Dermis blood vessel endothelial cell (primary cell): ENCODE measurements at regions not wholly inside any gene's neighbourhood (a gene's known extent, or its start where the extent isn't known, plus 50 kb on each side); places are given as distances from the start of the nearest gene placed in this dataset.
"Not testable (repeated sequence)": the region's sequence is repeated elsewhere in the genome, so short reads cannot be mapped to it uniquely, and the experiment has no call there.

Experiments used
- DNase-seq: peaks from one replicate; pipeline ENCODE4 v3.0.0; 2010

DNA sequence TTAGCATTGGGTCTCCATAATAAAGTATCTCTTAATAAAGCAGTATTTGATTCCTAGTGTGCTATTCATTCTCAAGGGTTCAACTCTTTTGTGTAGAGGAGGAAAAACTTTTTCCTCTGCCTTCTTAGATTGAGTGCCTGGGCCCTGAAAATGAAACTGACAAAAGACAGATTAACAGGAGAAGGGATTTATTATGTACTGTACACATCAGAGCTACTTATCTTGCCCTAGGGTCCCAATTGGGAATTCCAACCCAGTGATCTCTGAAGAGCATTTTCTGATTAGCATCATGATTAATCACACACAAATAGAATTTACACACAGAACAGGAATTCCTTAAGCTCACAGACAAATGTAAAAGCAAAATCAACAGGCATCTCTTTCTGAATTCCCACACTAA is 128.9 kb downstream of the CD164 start:
- DNase-seq: no peak

DNA sequence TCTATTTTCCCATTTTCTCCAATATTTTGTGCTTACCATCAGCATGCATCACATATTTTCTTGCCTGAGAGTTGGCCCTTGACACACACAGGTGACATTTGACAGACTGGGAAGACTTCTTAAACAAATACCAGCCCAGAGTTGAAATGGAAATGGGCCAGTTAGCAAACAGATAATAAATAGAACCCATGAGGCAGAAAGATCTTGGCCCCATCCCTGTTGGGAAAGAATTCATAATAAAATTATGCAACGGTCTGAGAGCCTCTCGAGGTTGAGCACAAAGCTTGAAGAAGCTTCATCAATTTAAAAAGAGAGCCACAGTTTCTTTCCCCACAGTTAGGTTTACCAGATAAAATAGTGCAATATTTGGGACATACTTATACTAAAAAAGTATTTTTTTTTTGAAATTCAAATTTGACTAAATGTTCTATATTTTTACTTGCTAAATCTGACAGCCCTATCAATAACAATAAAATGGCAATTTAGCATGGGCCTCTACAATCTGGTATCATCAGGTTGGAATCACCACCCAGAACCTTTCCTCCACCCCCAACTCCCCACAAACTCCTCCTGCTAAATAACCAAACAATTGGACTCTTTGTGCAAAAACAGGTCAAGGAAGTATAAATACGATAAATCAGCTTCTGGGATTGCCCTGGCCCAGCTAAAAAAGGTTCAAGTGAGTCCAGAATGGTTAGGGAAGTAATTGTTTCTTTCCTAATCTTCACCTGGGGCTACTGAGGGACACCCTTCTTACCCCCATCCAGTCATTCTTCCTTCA is 129.8 kb downstream of the CD164 start:
- no peak for DNase-seq

DNA sequence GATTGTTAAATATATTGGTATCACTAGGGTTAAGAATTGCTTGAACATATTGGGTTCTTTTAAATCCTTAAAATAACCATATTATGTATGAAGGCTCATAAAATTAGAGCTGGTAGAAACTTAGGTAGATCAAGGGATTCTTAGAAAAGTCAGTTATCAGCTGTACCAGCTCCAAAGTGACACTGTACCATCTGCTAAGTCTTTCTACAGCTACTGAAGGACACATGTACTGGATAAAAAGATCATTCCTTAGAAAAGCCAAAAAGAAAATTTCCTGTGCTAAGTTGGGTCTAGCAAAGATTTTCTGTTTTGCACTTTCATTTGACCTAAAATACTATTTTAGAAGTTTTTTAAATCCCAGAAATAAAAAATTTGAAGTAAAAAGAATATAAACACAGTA is 130.4 kb downstream of the CD164 start:
- DNase-seq: no peak

DNA sequence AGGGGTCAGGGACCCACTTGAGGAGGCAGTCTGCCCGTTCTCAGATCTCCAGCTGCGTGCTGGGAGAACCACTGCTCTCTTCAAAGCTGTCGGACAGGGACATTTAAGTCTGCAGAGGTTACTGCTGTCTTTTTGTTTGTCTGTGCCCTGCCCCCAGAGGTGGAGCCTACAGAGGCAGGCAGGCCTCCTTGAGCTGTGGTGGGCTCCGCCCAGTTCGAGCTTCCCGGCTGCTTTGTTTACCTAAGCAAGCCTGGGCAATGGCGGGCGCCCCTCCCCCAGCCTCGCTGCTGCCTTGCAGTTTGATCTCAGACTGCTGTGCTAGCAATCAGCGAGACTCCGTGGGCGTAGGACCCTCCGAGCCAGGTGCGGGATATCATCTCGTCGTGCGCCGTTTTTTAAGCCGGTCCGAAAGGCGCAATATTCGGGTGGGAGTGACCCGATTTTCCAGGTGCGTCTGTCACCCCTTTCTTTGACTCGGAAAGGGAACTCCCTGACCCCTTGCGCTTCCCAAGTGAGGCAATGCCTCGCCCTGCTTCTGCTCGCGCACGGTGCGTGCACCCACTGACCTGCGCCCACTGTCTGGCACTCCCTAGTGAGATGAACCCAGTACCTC is 131.6 kb downstream of the CD164 start:
- DNase-seq: not testable (repeated sequence)

DNA sequence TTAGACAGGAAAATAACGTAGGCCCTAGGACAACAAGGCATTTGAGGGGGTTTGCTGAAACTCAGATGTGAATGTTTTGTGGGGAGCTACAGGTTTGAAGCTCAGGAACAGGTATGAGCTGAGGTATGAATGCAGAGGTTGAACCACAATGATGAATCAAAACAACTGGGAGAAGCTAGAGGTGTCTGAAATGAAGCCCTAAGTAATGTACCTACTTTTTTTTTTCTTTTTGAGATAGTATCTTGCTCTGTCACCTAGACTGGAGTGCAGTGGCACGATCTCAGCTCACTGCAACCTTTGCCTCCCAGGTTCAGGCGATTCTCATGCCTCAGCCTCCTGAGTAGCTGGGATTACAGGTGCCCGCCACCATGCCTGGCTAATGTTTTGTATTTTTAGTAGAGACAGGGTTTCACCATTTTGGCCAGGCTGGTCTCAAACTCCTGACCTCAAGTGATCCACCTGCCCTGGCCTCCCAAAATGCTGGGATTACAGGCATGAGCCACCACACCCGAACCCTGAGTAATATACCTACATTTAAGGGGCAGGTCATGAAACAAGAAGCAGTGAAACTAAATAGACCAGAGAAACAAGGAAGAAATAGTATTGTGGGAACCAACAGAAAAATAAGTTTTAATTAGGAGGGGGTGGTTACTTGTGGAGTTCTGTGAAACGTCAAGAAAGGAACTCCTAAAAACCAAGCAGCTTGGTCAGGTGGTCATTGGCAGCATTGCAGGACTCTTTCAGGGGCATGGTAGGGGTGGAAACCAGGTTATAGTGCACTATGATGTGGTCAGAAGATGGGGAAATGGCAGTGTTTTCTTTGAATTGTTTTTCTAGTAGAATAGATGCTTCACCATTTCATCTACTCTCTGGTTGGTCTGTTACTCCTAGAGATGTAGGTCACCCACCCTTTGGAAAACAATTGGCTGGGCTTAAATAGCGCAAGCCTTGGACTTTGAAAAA is 138.1 kb downstream of the CD164 start:
- no peak for DNase-seq

DNA sequence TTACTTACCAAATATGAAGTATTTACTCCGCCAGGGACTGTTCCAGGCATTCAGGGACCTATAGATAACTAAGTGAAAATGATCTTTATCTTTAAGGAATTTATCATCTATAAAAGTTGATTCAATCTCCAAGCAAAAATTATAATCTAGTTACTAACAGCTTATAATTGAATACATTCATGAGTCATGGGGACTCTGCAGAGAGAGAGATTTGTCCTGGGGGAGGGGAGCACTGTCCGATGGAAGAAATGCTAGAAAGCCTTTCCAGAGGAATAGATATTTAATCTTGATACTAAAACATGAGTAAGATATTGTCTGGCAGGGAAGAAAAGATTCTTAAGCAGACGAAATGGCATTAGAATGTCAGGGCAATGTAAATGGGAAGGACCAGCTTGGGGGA is 139.3 kb downstream of the CD164 start:
- no peak for DNase-seq

DNA sequence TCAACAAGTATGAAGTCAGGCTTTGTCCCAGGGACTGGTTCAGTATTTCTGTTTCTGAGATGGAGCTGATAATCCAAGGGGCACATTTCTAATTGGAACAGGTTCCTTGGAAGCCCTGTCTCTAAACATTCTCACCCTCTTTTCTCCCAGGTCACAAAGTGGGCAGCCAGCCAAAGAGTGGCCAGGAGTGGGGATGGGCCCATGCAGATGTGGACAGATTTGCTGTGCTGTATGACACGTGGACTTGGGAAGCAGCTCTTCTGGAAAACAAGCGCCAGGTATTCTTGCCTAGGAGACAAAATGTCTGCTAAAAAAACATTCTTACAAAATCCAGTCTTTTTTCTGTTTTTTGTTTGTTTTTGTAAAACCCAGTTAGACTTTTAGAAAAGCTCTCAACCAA is 140.2 kb downstream of the CD164 start:
- DNase-seq: no peak

DNA sequence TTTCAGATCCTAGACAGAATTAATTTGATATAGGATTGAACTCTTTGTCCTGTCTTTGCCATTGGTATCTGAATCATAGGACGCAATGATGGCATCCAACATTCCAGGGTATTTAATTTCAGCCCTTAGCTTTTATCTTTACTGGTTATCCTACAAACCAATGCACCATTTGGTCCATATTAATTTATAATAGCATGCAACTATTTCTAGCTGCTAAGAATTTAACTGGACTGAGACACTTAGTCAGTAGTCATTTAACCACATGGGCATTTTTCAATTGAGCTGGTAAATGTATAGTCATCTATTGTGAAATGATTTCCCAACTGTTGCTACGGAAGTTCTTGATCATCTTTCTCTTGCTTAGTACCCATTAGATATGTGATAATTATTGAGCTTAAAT is 141.1 kb downstream of the CD164 start:
- no peak for DNase-seq

DNA sequence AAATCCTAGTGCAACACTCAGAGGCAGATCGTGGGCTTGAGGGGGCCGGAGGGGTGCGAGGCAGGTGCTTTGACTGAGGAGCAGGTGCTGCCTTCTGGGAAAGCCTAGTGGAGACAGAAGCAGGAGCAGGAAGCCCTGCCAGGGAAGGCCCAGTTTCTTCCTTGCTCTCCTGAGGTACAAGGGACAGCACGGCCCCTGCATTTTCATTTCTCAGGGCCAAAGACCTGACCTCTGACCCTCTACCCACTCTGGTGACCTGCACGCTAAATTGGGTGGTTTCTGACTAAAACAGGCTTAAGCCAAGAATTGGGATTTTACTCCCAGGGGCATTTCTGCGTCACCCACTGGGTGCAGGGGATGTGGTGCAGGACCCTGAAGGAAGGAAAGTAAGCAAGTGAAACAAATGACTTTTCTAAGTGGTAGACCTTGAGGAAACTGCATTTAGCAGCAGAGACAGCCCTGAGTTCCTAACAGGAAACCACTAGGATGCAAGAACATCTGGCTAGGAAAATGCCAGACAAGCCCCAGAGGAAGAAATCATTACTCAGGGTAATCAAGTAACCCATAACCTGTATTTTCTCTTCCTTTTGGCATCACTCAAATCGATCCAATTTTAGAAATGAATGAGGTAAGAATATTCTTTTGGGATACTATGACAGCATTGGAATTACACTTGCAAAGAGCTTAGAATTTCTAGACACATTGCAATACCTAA is 141.7 kb downstream of the CD164 start:
- DNase-seq: peak; percentile 21

DNA sequence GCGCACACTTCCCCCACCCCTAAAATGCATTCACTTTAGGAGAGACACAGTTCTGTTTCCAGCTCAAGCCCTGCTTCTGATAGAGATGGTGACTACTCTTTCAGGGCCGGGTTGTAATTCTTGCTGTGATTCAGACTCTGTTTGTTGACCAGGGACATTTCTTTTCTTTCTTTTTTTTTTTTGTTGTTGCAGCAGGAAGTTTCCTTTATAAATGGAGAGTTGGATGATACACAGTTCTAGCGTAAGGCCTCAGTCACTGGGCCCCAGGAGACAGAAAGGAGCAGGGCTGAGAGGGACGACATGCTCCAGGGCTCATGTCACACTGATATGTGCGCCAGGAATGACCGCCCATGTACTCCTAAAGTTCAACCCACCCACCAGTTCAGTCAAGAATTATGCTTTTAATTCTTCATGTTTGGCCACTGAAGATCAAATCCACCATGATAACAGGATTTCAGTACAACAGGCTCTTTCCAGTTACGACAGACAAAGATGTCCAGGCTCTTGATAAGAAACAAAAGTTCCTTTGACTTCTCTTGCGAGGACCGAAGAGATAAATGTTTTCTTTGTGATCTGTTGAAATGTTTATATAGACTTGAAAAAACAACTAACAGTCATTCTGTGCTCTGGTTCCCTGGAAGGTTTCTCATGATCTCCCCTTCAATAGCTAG is 142.5 kb downstream of the CD164 start:
- no peak for DNase-seq

DNA sequence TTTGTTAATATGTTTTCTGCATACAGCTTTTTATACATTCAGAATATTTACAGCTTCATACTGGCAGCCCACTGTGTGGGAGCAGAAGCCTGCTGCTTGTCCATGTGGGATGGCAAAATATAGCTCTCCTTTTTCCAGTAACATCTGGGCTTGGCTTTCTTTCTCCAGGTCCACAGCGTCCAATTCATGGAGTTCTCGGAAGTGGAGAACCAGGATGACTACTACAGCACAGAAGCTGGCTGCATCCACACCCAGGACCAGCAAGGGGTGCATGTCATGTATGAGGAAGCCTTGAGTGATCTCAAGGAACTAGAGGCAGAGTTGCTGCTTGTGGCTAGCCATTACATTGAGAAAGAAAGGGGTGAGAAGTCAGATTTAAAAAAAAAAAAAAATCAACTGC is 143.1 kb downstream of the CD164 start:
- DNase-seq: no peak

DNA sequence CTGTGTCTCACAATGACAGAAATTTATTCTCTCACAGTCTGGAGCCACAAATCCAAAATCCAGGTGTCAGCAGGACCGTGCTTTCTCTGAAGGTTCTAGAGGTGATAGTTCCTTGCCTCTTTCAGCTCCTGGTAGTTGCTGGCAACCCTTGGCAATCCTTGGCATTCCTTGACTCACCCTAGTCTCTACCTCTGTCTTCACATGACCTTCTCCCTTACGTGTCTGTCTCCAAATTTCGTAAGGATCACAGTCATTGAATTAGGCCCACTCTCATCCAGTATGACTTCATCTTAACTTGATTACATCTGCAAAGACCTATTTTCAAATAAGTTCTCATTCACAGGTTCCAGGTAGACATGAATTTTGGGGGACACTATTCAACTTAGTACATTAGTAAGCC is 143.1 kb downstream of the CEP57L1 start:
- DNase-seq: no peak

DNA sequence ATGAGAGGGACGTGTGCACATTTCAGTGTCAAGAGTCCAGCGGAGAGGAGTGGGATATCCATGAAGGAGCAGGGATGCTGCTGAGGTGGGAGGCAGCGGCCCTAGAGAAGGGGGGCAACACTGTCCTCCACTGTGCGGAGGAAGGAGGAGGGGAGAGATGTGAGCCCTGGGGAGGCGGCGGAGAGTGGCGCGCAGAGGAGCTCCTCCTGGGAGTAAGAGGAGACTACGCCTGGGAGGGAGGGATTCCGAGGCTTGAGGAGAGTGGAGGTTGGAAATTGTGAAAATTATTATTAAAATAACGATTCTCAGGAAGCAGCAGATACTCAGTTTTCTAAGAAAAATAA is 142.7 kb downstream of the CEP57L1 start:
- DNase-seq: no peak

DNA sequence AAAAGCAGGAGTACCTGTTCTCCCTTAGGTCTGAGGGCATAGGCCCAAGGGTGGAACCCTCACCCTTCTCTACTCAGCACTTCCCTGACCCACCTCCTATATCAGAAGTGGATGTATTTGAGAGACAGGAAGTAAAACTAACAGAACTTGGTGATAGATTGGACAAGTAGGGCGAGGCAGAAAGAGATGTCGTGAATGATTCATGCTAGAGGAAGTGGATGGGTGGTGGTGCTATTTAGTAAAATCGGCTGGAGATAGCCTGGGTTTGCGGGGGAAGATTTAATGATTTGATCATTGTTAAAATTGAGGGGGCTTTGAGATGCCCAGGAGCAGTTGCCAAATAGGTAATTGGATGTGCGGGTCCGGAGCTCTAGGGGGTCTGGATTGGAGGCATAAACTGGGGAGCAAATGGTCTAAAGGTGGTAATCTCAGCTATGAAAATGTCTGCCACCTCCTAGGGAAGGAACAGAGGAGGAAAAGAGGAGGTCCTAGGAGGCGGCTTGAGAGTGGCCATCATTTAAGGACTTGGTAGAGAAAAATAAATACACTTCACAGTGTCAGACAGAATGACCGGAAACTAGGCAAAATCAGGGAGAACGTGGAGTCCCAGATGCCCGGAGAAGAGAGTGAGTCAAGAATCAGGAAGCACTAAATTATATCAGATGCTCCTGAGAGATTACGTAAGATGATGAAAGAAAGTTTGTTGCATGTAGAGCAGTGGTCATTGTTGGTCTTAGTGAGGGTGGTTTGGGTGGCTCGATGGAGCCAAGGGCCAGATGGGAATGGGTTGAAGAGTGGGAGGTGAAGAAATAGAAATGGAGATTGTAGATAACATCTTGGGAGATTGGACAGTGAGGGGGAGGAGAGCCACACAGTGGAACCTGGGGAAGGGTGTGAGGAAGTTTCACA is 142.0 kb downstream of the CEP57L1 start:
- peak; percentile 43 for DNase-seq

DNA sequence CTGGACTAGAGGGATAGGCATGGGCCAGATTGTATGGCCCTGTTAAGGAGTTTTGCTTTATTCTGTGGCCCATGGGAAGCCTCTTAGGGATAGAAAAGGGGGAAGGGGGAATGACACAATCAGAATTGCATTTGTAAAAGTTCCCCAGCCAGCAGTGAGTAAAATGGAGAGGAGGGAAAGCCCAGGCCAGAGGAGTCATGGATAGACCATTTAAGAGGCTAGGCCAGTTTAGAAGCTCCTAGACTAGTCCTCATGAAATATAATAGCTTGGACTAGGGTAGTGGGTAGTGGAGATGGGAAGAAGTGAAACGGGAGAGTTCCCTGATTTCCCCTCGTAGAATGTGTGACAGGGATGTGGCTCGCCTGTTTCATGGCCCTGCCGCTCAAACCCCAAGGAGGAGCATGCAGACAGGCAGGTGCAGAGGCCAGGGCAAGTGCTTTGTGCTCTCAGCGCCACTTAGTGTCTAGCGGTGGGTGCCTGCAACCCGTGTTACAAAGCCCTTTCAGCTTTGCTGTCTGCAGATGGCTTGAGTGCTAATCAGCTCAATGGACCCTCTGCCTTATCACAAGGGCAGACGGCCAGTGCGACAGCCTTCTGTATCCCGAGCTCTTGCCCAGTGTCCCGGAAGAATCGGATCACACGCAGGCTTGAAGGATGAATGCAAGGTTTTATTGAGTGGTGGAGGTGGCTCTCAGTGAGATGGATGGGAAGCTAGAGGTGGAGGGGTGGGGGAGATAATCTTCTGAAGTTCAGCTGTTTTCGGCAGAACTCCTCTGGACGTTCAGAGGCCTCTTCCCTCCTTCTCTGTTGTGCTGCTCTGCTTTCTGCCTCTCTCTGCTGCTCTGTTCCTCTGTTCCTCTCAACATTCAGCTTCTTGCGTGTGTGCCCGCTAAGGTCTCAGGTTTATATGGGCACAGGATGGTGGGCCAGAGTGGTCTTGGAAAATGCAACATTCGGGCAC is 141.1 kb downstream of the CEP57L1 start:
- DNase-seq: no peak

DNA sequence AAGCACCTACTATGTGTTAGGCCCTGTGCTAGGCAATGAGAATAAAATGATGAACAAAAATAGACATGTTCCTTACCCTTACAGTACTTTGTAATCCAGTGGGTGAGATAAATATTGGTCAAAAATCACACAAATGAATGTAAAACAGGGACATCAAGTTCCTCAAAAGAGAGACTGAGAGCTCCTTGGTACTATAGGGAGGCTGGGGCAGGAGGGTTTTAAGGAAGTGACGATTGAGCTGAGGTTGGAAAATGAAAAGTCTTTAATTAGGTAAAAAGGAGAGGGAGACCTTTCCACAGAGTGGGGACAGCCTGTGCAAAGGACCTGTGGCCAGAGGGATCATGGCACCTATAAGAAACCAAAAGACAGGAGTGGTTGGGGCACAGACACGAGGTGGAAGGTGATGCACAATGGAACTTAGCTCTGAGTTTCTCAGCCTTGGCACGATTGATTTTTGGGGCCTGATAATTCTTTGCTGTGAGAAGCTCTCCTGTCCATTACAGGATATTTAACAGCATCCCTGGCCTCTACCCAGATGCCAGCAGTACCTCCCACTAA is 140.3 kb downstream of the CEP57L1 start:
- no peak for DNase-seq

DNA sequence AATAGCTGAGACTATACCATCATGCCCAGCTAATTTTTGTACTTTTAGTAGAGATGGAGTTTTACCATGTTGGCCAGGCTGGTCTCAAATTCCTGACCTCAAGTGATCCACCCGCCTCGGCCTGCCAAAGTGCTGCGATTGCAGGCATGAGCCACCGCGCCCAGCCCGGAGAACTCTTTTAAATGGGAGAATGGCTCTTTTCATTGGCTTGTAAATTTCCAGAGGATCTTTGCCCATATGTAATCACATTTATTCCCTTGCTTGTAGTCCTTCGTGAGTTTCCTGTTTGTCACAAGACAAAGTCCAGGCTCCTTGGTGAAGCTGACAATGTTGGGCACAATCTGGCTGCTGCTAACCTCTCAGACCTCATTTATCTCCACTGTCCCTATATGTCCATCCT is 135.1 kb downstream of the CEP57L1 start:
- DNase-seq: no peak

DNA sequence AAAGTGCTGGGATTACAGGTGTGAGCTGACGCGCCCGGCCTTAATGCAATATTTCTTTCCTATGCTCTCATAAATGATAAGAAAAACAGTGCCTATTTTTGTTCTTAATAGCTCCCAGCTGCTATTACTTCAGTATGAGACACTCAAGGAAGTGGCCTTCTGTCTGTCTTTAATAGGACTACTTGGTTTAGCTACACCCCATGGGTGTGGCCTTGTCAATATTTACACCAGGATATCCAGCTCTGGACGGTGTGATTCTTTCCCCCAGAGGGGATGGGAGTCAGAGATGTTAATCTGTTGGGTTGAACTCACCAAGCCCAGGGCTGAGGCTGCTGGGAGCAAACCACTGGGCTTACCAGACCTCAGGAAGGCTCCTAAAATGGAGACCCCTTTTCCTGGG is 134.2 kb downstream of the CEP57L1 start:
- DNase-seq: no peak

DNA sequence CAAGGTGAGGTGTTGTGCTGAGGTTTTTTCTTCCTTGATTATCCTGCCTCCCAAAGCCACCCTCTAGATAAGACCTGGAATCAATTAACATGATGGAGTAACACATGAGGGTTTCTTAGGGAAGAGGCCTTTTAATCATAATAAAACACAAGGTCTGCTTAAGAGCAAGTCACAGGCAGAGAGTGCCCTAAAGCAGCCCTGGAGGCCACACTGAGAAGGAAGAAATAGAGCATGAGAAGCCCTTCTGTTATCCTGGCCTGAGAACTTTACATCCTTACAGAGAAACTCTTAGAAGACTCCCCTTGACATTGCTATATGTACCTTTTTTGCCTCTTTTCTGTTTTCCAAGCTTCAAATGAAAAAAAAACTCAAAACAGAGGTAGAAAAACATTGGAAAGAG is 132.3 kb downstream of the CEP57L1 start:
- DNase-seq: no peak

DNA sequence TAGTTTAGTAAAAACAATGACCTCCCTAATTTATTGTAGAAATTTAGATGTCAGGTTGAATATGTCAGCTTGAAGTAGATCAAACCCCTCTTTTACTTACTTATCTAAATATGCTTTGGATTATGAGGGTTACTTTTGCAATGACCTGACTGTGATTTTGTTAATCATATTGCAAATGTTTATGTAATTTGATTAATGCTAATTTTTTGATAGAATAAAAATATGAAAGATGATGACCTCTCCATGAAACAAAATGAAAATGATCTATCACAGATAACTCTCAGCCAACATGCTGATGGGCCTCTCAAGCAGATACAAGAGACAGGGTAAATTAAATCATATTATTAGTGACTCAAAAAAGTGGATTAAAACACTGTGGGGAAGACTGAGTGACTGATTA is 131.0 kb downstream of the CEP57L1 start:
- no peak for DNase-seq
